WERI-Rb-1 (cell line): ENCODE measurements at regions not wholly inside any gene's neighbourhood (a gene's known extent, or its start where the extent isn't known, plus 50 kb on each side); places are given as distances from the start of the nearest gene placed in this dataset.

Experiments used
- DNase-seq: peaks from one replicate; pipeline ENCODE4 v3.0.0-alpha.2; 2020
- H3K27ac ChIP-seq: fragments of 250-450 bp; sonication (Bioruptor Pico); 2 replicates; pipeline ENCODE4 v1.5.1; 2020; ENCODE audit warnings: mild to moderate bottlenecking, moderate library complexity
- H3K27me3 ChIP-seq: fragments of 250-450 bp; sonication (Bioruptor Pico); 2 replicates; pipeline ENCODE4 v1.5.1; 2021; ENCODE audit warnings: mild to moderate bottlenecking, low read depth, moderate library complexity; ENCODE audit not compliant: insufficient read depth, severe bottlenecking
- H3K36me3 ChIP-seq: fragments of 250-450 bp; sonication (Bioruptor Pico); 2 replicates; pipeline ENCODE4 v1.5.1; 2020; ENCODE audit warnings: mild to moderate bottlenecking, moderate library complexity
- H3K4me3 ChIP-seq: 2 replicates; pipeline ENCODE4 v1.5.1; 2011; ENCODE audit warnings: low read depth, mild to moderate bottlenecking, control low read depth, low read length
- H3K9me3 ChIP-seq: fragments of 250-450 bp; sonication (Bioruptor Pico); 2 replicates; pipeline ENCODE4 v1.5.1; 2021; ENCODE audit warnings: mild to moderate bottlenecking, moderate library complexity; ENCODE audit not compliant: severe bottlenecking
- CTCF ChIP-seq: IDR thresholded peaks from 2 replicates; pipeline ENCODE4 v1.5.1; 2011; ENCODE audit warnings: low read depth, mild to moderate bottlenecking, control low read depth, inconsistent platforms, low read length

GRCh38 chr4:123162859-123163258 is 233.7 kb upstream of the SPRY1 start:
- no peak for TF ChIP-seq CTCF
- Histone ChIP-seq H3K27ac (no peak overlapping the region), H3K4me3 (no peak overlapping the region), H3K36me3 (no peaks in the 10 kb centered on the region), H3K9me3 (no peaks in the 10 kb centered on the region), H3K27me3 (no peaks in the 10 kb centered on the region)
- no peak for DNase-seq

GRCh38 chr4:123163501-123163900 is 233.1 kb upstream of the SPRY1 start:
- Histone ChIP-seq H3K4me3 (no peak overlapping the region), H3K27me3 (no peaks in the 10 kb centered on the region), H3K27ac (no peak overlapping the region), H3K9me3 (no peaks in the 10 kb centered on the region), H3K36me3 (no peaks in the 10 kb centered on the region)
- DNase-seq: no peak
- no peak for TF ChIP-seq CTCF

- DNase-seq: peak; percentile 74
- no peak for TF ChIP-seq CTCF
- Histone ChIP-seq H3K9me3 (no peaks in the 10 kb centered on the region), H3K4me3 (no peak overlapping the region), H3K27me3 (no peaks in the 10 kb centered on the region), H3K36me3 (no peaks in the 10 kb centered on the region), H3K27ac (no peak overlapping the region)
Observed at GRCh38 chr4:123166023-123166422, 230.6 kb upstream of the SPRY1 start.

GRCh38 chr4:123167931-123168330 is 228.7 kb upstream of the SPRY1 start:
- TF ChIP-seq CTCF: no peak
- Histone ChIP-seq H3K27ac (no peak overlapping the region), H3K9me3 (no peaks in the 10 kb centered on the region), H3K4me3 (no peak overlapping the region), H3K36me3 (no peaks in the 10 kb centered on the region), H3K27me3 (no peaks in the 10 kb centered on the region)
- DNase-seq: no peak

- DNase-seq: peak; percentile 24
- no peaks in the 10 kb centered on the region for H3K27me3 ChIP-seq
- no peak for TF ChIP-seq CTCF
- H3K4me3 ChIP-seq: no peak overlapping the region
- no peaks in the 10 kb centered on the region for H3K9me3 ChIP-seq
- H3K36me3 ChIP-seq: no peaks in the 10 kb centered on the region
- no peak overlapping the region for H3K27ac ChIP-seq
Observed at GRCh38 chr4:123168812-123169211, 227.8 kb upstream of the SPRY1 start.

- no peaks in the 10 kb centered on the region for H3K27me3 ChIP-seq
- H3K36me3 ChIP-seq: no peaks in the 10 kb centered on the region
- no peak for DNase-seq
- no peak overlapping the region for H3K4me3 ChIP-seq
- no peak for TF ChIP-seq CTCF
- no peak overlapping the region for H3K27ac ChIP-seq
- no peaks in the 10 kb centered on the region for H3K9me3 ChIP-seq
Observed at GRCh38 chr4:123170843-123171242, 225.8 kb upstream of the SPRY1 start.
